SK-N-SH (cell line): ENCODE measurements at regions not wholly inside any gene's neighbourhood (a gene's known extent, or its start where the extent isn't known, plus 50 kb on each side); places are given as distances from the start of the nearest gene placed in this dataset.

Experiments used
- CTCF ChIA-PET: fragments of 300-600, 350-600 bp; formaldehyde crosslinking; extraction: SDS; loops from one replicate; lab custom pipeline; 2021; lab: Yijun Ruan, JAX
- POLR2A ChIA-PET: fragments of 350-600 bp; sonication (Branson Sonifier 250); formaldehyde crosslinking; extraction: SDS; loops from one replicate; lab custom pipeline; 2020; ENCODE audit warnings: antibody characterized with exemption, inconsistent platforms; lab: Yijun Ruan, JAX
- DNase-seq: peaks from one replicate; pipeline ENCODE4 v3.0.0; 2012
- H2AFZ ChIP-seq: fragments of 200-600 bp; sonication (generic); 2 replicates; pipeline ENCODE4 v1.8.1; 2016; ENCODE audit warnings: antibody characterized with exemption, mild to moderate bottlenecking, low read depth
- H3F3A ChIP-seq: fragments of 200-600 bp; sonication (generic); replicated peaks from 2 replicates; pipeline ENCODE3; 2016; ENCODE audit warnings: antibody characterized with exemption, mild to moderate bottlenecking; ENCODE audit not compliant: insufficient read depth
- H3K27ac ChIP-seq, 2 experiments: fragments of 200-500 bp in 1 of 2; fragments of 200-600 bp in 1 of 2; sonication (Bioruptor generic) in 1 of 2; sonication (generic), shearing (Covaris generic) in 1 of 2; 2 replicates each; pipeline versions ENCODE4 v1.5.1 to v1.6.1; 2014 to 2016; ENCODE audit warnings: low read depth in 2 of 2, inconsistent platforms in 1 of 2, low read length in 1 of 2, mild to moderate bottlenecking in 1 of 2, mixed read lengths in 1 of 2
- H3K27me3 ChIP-seq: fragments of 200-600 bp; sonication (generic), shearing (Covaris generic); 2 replicates; pipeline ENCODE4 v1.6.1; 2016; ENCODE audit warnings: mixed run types; ENCODE audit not compliant: insufficient read depth
- H3K36me3 ChIP-seq, 2 experiments: fragments of 200-500 bp in 1 of 2; fragments of 200-600 bp in 1 of 2; sonication (Bioruptor generic) in 1 of 2; sonication (generic) in 1 of 2; replicated peaks in 1 of 2; 2 replicates each; pipeline versions ENCODE3 to v1.5.1; 2014 to 2016; ENCODE audit warnings: low read length in 1 of 2, mild to moderate bottlenecking in 1 of 2; ENCODE audit not compliant: insufficient read depth in 2 of 2, control insufficient read depth in 1 of 2
- H3K4me1 ChIP-seq, 2 experiments: fragments of 200-500 bp in 1 of 2; fragments of 200-600 bp in 1 of 2; sonication (Bioruptor generic) in 1 of 2; sonication (generic), shearing (Covaris generic) in 1 of 2; 2 replicates each; pipeline versions ENCODE4 v1.5.1 to v1.6.1; 2014 to 2016; ENCODE audit warnings: low read depth in 1 of 2, low read length in 1 of 2, mixed run types in 1 of 2; ENCODE audit not compliant: insufficient read depth in 2 of 2, control insufficient read depth in 1 of 2
- H3K4me2 ChIP-seq: fragments of 200-600 bp; sonication (generic), shearing (Covaris generic); 2 replicates; pipeline ENCODE4 v1.6.1; 2017; ENCODE audit warnings: mixed run types
- H3K4me3 ChIP-seq, 2 experiments: fragments of 200-500 bp in 1 of 2; fragments of 200-600 bp in 1 of 2; sonication (Bioruptor generic) in 1 of 2; sonication (generic), shearing (Covaris generic) in 1 of 2; 2 replicates each; pipeline versions ENCODE4 v1.5.1 to v1.8.1; 2014 to 2016; ENCODE audit warnings: low read depth in 2 of 2, inconsistent platforms in 1 of 2, low read length in 1 of 2, mild to moderate bottlenecking in 1 of 2, mixed read lengths in 1 of 2, moderate library complexity in 1 of 2
- H3K79me2 ChIP-seq: fragments of 200-600 bp; sonication (generic); 2 replicates; pipeline ENCODE4 v1.8.1; 2017; ENCODE audit warnings: mild to moderate bottlenecking; ENCODE audit not compliant: insufficient read depth
- H3K9ac ChIP-seq: fragments of 200-600 bp; sonication (generic); 2 replicates; pipeline ENCODE4 v1.6.1; 2017; ENCODE audit warnings: mixed run types
- H3K9me2 ChIP-seq: fragments of 200-600 bp; sonication (generic); 2 replicates; pipeline ENCODE4 v1.6.1; 2017; ENCODE audit warnings: mixed run types
- H3K9me3 ChIP-seq: fragments of 200-600 bp; sonication (generic); 2 replicates; pipeline ENCODE4 v1.6.1; 2017; ENCODE audit warnings: mixed run types, mild to moderate bottlenecking, moderate library complexity
- H4K20me1 ChIP-seq: fragments of 200-600 bp; sonication (generic); 2 replicates; pipeline ENCODE4 v1.6.1; 2017; ENCODE audit warnings: mild to moderate bottlenecking, mixed run types; ENCODE audit not compliant: insufficient read depth
- ELF1 ChIP-seq: IDR thresholded peaks from 2 replicates; pipeline ENCODE4 v1.4.0; 2012
- EP300 ChIP-seq, 2 experiments: IDR thresholded peaks; 2 replicates each; pipeline versions ENCODE4 v1.4.0 to v1.6.1; 2012; ENCODE audit warnings: borderline replicate concordance in 1 of 2, low read depth in 1 of 2, low read length in 1 of 2
- FOXJ3 ChIP-seq: sonication (generic); formaldehyde crosslinking; IDR thresholded peaks from 2 replicates; pipeline ENCODE4 v1.5.1; 2020; ENCODE audit warnings: mild to moderate bottlenecking, missing genetic modification reagents
- FOXM1 ChIP-seq: IDR thresholded peaks from 2 replicates; pipeline ENCODE4 v1.4.0; 2012; ENCODE audit warnings: low read depth, mild to moderate bottlenecking
- GATA2 ChIP-seq: sonication (generic); formaldehyde crosslinking; IDR thresholded peaks from 2 replicates; pipeline ENCODE4 v1.5.0; 2020; ENCODE audit warnings: mild to moderate bottlenecking, missing genetic modification reagents
- JUND ChIP-seq: IDR thresholded peaks from 2 replicates; pipeline ENCODE4 v1.4.0; 2012
- MXI1 ChIP-seq: IDR thresholded peaks from 2 replicates; pipeline ENCODE4 v1.6.1; 2012; ENCODE audit warnings: mild to moderate bottlenecking, low read depth, low read length, improper control_type of control experiment
- NFIC ChIP-seq: IDR thresholded peaks from 2 replicates; pipeline ENCODE4 v1.4.0; 2012; ENCODE audit warnings: borderline replicate concordance
- RFX5 ChIP-seq: IDR thresholded peaks from 2 replicates; pipeline ENCODE4 v1.6.1; 2012; ENCODE audit warnings: mild to moderate bottlenecking, improper control_type of control experiment, low read length
- TAF1 ChIP-seq: IDR thresholded peaks from 2 replicates; pipeline ENCODE4 v1.6.1; 2012; ENCODE audit warnings: low read depth, mild to moderate bottlenecking, low read length, moderate library complexity, borderline replicate concordance
- TEAD4 ChIP-seq: IDR thresholded peaks from 2 replicates; pipeline ENCODE4 v1.4.0; 2012; ENCODE audit warnings: mild to moderate bottlenecking, borderline replicate concordance; ENCODE audit not compliant: insufficient read depth
- TF ChIP-seq, protein P1 (sequence below): fragments of 150-350 bp; IDR thresholded peaks from 2 replicates; pipeline ENCODE4 v1.6.1; 2017; ENCODE audit warnings: antibody characterized with exemption, low read length, low read depth, borderline replicate concordance
- TF ChIP-seq, protein P2 (sequence below): fragments of 150-350 bp; IDR thresholded peaks from 2 replicates; pipeline ENCODE4 v1.6.1; 2016; ENCODE audit warnings: mild to moderate bottlenecking, low read depth, low read length
- TF ChIP-seq, protein P3 (sequence below): IDR thresholded peaks from 2 replicates; pipeline ENCODE4; 2012
- TF ChIP-seq, protein P4 (sequence below): IDR thresholded peaks from 2 replicates; pipeline ENCODE4 v1.6.1; 2012; ENCODE audit warnings: mild to moderate bottlenecking, low read depth, low read length, moderate library complexity
- TF ChIP-seq, protein P5 (sequence below): IDR thresholded peaks from 2 replicates; pipeline ENCODE4 v1.4.0; 2012; ENCODE audit warnings: low read depth

DNA sequence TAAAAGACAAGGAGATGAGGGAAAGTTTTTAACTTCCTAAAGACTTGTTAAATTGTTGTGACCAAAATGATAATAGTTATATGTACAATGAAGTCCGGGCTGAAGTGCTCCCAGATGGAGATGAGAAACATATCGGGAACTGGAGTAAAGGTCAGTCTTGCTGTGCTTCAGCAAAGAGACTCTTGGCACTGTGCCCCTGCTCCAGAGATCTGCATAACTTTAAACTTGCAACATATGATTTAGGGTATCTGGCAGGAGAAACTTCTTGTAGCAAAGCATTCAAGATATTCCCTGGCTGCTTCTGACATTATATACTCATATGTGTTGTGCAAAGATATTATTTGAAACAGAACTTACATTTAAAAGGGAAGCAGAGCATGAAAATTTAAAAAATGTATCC lies 786.6 kb upstream of the SLITRK6 start (continued):
- TF ChIP-seq GATA2 (no peak), JUND (no peak), RFX5 (no peak)
- TF ChIP-seq, protein P1, sequence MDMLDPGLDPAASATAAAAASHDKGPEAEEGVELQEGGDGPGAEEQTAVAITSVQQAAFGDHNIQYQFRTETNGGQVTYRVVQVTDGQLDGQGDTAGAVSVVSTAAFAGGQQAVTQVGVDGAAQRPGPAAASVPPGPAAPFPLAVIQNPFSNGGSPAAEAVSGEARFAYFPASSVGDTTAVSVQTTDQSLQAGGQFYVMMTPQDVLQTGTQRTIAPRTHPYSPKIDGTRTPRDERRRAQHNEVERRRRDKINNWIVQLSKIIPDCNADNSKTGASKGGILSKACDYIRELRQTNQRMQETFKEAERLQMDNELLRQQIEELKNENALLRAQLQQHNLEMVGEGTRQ = no peak
- TF ChIP-seq, protein P2, sequence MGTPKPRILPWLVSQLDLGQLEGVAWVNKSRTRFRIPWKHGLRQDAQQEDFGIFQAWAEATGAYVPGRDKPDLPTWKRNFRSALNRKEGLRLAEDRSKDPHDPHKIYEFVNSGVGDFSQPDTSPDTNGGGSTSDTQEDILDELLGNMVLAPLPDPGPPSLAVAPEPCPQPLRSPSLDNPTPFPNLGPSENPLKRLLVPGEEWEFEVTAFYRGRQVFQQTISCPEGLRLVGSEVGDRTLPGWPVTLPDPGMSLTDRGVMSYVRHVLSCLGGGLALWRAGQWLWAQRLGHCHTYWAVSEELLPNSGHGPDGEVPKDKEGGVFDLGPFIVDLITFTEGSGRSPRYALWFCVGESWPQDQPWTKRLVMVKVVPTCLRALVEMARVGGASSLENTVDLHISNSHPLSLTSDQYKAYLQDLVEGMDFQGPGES = no peak
- TF ChIP-seq, protein P3, sequence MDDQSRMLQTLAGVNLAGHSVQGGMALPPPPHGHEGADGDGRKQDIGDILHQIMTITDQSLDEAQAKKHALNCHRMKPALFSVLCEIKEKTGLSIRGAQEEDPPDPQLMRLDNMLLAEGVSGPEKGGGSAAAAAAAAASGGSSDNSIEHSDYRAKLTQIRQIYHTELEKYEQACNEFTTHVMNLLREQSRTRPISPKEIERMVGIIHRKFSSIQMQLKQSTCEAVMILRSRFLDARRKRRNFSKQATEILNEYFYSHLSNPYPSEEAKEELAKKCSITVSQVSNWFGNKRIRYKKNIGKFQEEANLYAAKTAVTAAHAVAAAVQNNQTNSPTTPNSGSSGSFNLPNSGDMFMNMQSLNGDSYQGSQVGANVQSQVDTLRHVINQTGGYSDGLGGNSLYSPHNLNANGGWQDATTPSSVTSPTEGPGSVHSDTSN = peak; percentile 75

DNA sequence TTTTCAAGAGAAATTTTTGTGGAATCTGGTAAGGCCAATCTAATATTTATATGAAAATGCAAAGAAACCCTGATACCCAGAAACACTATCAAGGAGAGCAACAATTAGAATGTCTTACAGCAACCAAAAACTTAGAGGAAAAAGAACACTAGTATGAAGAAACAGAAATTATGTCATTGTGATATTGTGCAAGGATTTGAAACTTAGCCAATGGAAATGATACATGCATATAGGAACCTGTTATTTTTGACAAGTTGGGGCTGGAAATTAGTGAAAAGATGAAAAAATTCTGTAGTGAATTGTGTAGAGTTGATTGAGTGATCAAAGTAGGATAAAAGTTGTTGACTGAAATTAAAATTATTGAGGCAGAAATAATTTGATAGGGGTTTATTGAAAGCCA lies 792.6 kb upstream of the SLITRK6 start:
- Histone ChIP-seq H3K9ac (no peak overlapping the region), H4K20me1 (no peaks in the 10 kb centered on the region), H3K36me3 (no peaks in the 10 kb centered on the region), H3K79me2 (no peaks in the 10 kb centered on the region), H3K4me2 (no peak overlapping the region), H3F3A (no peaks in the 10 kb centered on the region), H3K9me2 (no peaks in the 10 kb centered on the region), H3K4me1 (no peaks in the 10 kb centered on the region), H3K27ac (no peak overlapping the region), H3K9me3 (no peaks in the 10 kb centered on the region), H3K27me3 (no peaks in the 10 kb centered on the region), H2AFZ (no peak overlapping the region), H3K4me3 (no peak overlapping the region)
- CTCF ChIA-PET = no interaction called here
- TF ChIP-seq, protein P3 = no peak
- no peak for TF ChIP-seq MXI1
- no peak for TF ChIP-seq FOXJ3 (CRISPR knock-in tag)
- TF ChIP-seq, protein P4, sequence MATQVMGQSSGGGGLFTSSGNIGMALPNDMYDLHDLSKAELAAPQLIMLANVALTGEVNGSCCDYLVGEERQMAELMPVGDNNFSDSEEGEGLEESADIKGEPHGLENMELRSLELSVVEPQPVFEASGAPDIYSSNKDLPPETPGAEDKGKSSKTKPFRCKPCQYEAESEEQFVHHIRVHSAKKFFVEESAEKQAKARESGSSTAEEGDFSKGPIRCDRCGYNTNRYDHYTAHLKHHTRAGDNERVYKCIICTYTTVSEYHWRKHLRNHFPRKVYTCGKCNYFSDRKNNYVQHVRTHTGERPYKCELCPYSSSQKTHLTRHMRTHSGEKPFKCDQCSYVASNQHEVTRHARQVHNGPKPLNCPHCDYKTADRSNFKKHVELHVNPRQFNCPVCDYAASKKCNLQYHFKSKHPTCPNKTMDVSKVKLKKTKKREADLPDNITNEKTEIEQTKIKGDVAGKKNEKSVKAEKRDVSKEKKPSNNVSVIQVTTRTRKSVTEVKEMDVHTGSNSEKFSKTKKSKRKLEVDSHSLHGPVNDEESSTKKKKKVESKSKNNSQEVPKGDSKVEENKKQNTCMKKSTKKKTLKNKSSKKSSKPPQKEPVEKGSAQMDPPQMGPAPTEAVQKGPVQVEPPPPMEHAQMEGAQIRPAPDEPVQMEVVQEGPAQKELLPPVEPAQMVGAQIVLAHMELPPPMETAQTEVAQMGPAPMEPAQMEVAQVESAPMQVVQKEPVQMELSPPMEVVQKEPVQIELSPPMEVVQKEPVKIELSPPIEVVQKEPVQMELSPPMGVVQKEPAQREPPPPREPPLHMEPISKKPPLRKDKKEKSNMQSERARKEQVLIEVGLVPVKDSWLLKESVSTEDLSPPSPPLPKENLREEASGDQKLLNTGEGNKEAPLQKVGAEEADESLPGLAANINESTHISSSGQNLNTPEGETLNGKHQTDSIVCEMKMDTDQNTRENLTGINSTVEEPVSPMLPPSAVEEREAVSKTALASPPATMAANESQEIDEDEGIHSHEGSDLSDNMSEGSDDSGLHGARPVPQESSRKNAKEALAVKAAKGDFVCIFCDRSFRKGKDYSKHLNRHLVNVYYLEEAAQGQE = no peak
- TF ChIP-seq NFIC = no peak
- TF ChIP-seq RFX5 = no peak
- no peak for TF ChIP-seq TAF1
- TF ChIP-seq, protein P5, sequence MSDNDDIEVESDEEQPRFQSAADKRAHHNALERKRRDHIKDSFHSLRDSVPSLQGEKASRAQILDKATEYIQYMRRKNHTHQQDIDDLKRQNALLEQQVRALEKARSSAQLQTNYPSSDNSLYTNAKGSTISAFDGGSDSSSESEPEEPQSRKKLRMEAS = no peak
- no peak for TF ChIP-seq EP300 (IDR thresholded peaks at IDR 0.05; ENCODE audit: borderline replicate concordance in 1 of 2, low read depth in 1 of 2, low read length in 1 of 2)
- TF ChIP-seq ELF1 = no peak
- TF ChIP-seq TEAD4 = no peak
- no peak for TF ChIP-seq FOXM1
- POLR2A ChIA-PET = no interaction called here
- no peak for DNase-seq
